H9 (cell line): ENCODE measurements at regions not wholly inside any gene's neighbourhood (a gene's known extent, or its start where the extent isn't known, plus 50 kb on each side); places are given as distances from the start of the nearest gene placed in this dataset.
A peak's percentile ranks its signal among the peaks of the same experiment; 100 is the strongest.

ENCODE experiments used
- DNase-seq: peaks from one replicate; pipeline ENCODE4 v3.0.0-alpha.2; 2017
- H2AFZ ChIP-seq: one replicate; pipeline ENCODE4 v1.6.1; 2013; ENCODE audit warnings: mild to moderate bottlenecking, low read length, control low read depth, moderate library complexity
- H2AK5ac ChIP-seq: 2 replicates; pipeline ENCODE4 v1.6.1; 2013; ENCODE audit warnings: low read length, control low read depth, mixed read lengths; ENCODE audit not compliant: insufficient read length
- H2BK120ac ChIP-seq: one replicate; pipeline ENCODE4 v1.6.1; 2013; ENCODE audit warnings: low read depth, mild to moderate bottlenecking, low read length, control low read depth, inconsistent platforms; ENCODE audit not compliant: poor library complexity, severe bottlenecking
- H2BK12ac ChIP-seq: 2 replicates; pipeline ENCODE4 v1.6.1; 2013; ENCODE audit warnings: low read length, control low read depth, mixed read lengths, low read depth; ENCODE audit not compliant: insufficient read length
- H2BK15ac ChIP-seq: 2 replicates; pipeline ENCODE4 v1.6.1; 2013; ENCODE audit warnings: low read depth, low read length, control low read depth
- H2BK20ac ChIP-seq: one replicate; pipeline ENCODE4 v1.6.1; 2013; ENCODE audit warnings: low read depth, mild to moderate bottlenecking, low read length, control low read depth, inconsistent platforms; ENCODE audit not compliant: poor library complexity, severe bottlenecking
- H2BK5ac ChIP-seq: 2 replicates; pipeline ENCODE4 v1.6.1; 2013; ENCODE audit warnings: low read length, control low read depth, mixed read lengths; ENCODE audit not compliant: insufficient read length
- H3K14ac ChIP-seq: 2 replicates; pipeline ENCODE4 v1.6.1; 2013; ENCODE audit warnings: low read length, control low read depth; ENCODE audit not compliant: insufficient read depth
- H3K18ac ChIP-seq: 2 replicates; pipeline ENCODE4 v1.6.1; 2013; ENCODE audit warnings: low read depth, mild to moderate bottlenecking, mixed read lengths, low read length, control low read depth; ENCODE audit not compliant: insufficient read length
- H3K23ac ChIP-seq: 2 replicates; pipeline ENCODE4 v1.6.1; 2013; ENCODE audit warnings: low read length, control low read depth, mixed read lengths, low read depth; ENCODE audit not compliant: insufficient read length
- H3K23me2 ChIP-seq: 2 replicates; pipeline ENCODE4 v1.6.1; 2013; ENCODE audit warnings: low read depth, mild to moderate bottlenecking, mixed read lengths, low read length, control low read depth; ENCODE audit not compliant: insufficient read length, poor library complexity, severe bottlenecking
- H3K27ac ChIP-seq: 2 replicates; pipeline ENCODE4 v1.5.1; 2013; ENCODE audit warnings: low read length, control low read depth, mixed read lengths, low read depth; ENCODE audit not compliant: insufficient read length
- H3K27me3 ChIP-seq: 2 replicates; pipeline ENCODE4 v1.6.1; 2013; ENCODE audit warnings: low read length, control low read depth, inconsistent platforms; ENCODE audit not compliant: insufficient read depth
- H3K4ac ChIP-seq: 2 replicates; pipeline ENCODE4 v1.6.1; 2013; ENCODE audit warnings: low read depth, mild to moderate bottlenecking, control low read depth, inconsistent platforms, low read length, moderate library complexity
- H3K4me1 ChIP-seq: 2 replicates; pipeline ENCODE4 v1.6.1; 2013; ENCODE audit warnings: low read length, control low read depth, inconsistent platforms; ENCODE audit not compliant: insufficient read depth
- H3K4me2 ChIP-seq: 2 replicates; pipeline ENCODE4 v1.6.1; 2013; ENCODE audit warnings: low read length, control low read depth, mixed read lengths; ENCODE audit not compliant: insufficient read length, insufficient read depth
- H3K56ac ChIP-seq: 2 replicates; pipeline ENCODE4 v1.6.1; 2013; ENCODE audit warnings: low read depth, mild to moderate bottlenecking, mixed read lengths, low read length, control low read depth; ENCODE audit not compliant: insufficient read length
- H3K79me1 ChIP-seq: 2 replicates; pipeline ENCODE4 v1.6.1; 2013; ENCODE audit warnings: low read depth, mild to moderate bottlenecking, moderate library complexity, low read length, control low read depth, inconsistent platforms; ENCODE audit not compliant: insufficient read depth, poor library complexity, severe bottlenecking
- H3K79me2 ChIP-seq: 2 replicates; pipeline ENCODE4 v1.6.1; 2013; ENCODE audit warnings: low read length, control low read depth, inconsistent platforms; ENCODE audit not compliant: insufficient read depth
- H3K9ac ChIP-seq: 2 replicates; pipeline ENCODE4 v1.6.1; 2013; ENCODE audit warnings: low read length, control low read depth, mixed read lengths; ENCODE audit not compliant: insufficient read length; ENCODE audit errors: extremely low read depth
- H3K9me3 ChIP-seq: one replicate; pipeline ENCODE4 v1.6.1; 2013; ENCODE audit warnings: low read depth, low read length, inconsistent platforms; ENCODE audit not compliant: control insufficient read depth
- H3T11ph ChIP-seq: one replicate; pipeline ENCODE4 v1.6.1; 2013; ENCODE audit warnings: mild to moderate bottlenecking, low read length, control low read depth, inconsistent platforms
- H4K20me1 ChIP-seq: one replicate; pipeline ENCODE4 v1.6.1; 2013; ENCODE audit not compliant: control insufficient read depth, insufficient read length, insufficient read depth
- H4K5ac ChIP-seq: 2 replicates; pipeline ENCODE4 v1.6.1; 2013; ENCODE audit warnings: low read depth, mild to moderate bottlenecking, mixed read lengths, low read length, control low read depth; ENCODE audit not compliant: insufficient read length
- H4K8ac ChIP-seq: replicated peaks from 2 replicates; pipeline ENCODE4 v1.6.1; 2013; ENCODE audit warnings: low read length, control low read depth, mixed read lengths, low read depth; ENCODE audit not compliant: insufficient read length
- H4K91ac ChIP-seq: 2 replicates; pipeline ENCODE4 v1.6.1; 2013; ENCODE audit warnings: low read depth, mild to moderate bottlenecking, moderate library complexity, mixed read lengths, low read length, control low read depth; ENCODE audit not compliant: insufficient read length
- H3K27ac Mint-ChIP-seq, 3 experiments: 2 replicates in 2 of 3; 3 replicates in 1 of 3; pipeline ENCODE4 v1.8.0; 2020 to 2021; ENCODE audit warnings: mixed read lengths in 3 of 3, mild to moderate bottlenecking in 1 of 3, moderate library complexity in 1 of 3
- H3K27me3 Mint-ChIP-seq: 2 replicates; pipeline ENCODE4 v1.8.0; 2021; ENCODE audit warnings: low read depth, mild to moderate bottlenecking, moderate library complexity, mixed read lengths
- H3K36me3 Mint-ChIP-seq, 3 experiments: 2 replicates in 2 of 3; 3 replicates in 1 of 3; pipeline ENCODE4 v1.8.0; 2020 to 2021; ENCODE audit warnings: low read depth in 3 of 3, mixed read lengths in 3 of 3; ENCODE audit not compliant: insufficient read depth in 1 of 3
- H3K4me1 Mint-ChIP-seq, 2 experiments: 2 replicates each; pipeline ENCODE4 v1.8.0; 2020; ENCODE audit warnings: mixed read lengths in 2 of 2
- H3K4me3 Mint-ChIP-seq, 2 experiments: 2 replicates in 1 of 2; 3 replicates in 1 of 2; pipeline ENCODE4 v1.8.0; 2020 to 2021; ENCODE audit warnings: mild to moderate bottlenecking in 2 of 2, mixed read lengths in 2 of 2, moderate library complexity in 1 of 2
- H3K9me3 Mint-ChIP-seq, 2 experiments: 2 replicates in 1 of 2; 3 replicates in 1 of 2; pipeline ENCODE4 v1.8.0; 2020; ENCODE audit warnings: mild to moderate bottlenecking in 2 of 2, mixed read lengths in 2 of 2, moderate library complexity in 1 of 2
- CTCF ChIP-seq: fragments of 200-600 bp; sonication (generic); conservative IDR thresholded peaks from 3 replicates; pipeline ENCODE4 v1.8.0; 2021; ENCODE audit warnings: antibody characterized with exemption, mild to moderate bottlenecking
- whole genome bisulfite sequencing: extraction: QIAGEN DNeasy Blood & Tissue Kit; methylation state at CpG from one replicate; pipeline ENCODE4 v1.1.7; 2013; ENCODE audit warnings: missing lambda C conversion rate, low lambda C conversion rate, mixed read lengths; ENCODE audit not compliant: insufficient read length; ENCODE audit errors: extremely low coverage; 5-methylcytosine and 5-hydroxymethylcytosine counted together

GRCh38 chr4:26173619-26174018 is 147.2 kb upstream of the RBPJ start:
- peaks cover 5 to 11% of the 10 kb centered on the region in 2 experiments; a peak in 3 of 4 replicates for H3K4me1 Mint-ChIP-seq

More at GRCh38 chr4:26173619-26174018, 147.2 kb upstream of the RBPJ start:
- no peak overlapping the region for H3K23ac ChIP-seq
- no peak overlapping the region for H4K8ac ChIP-seq
- H3K27me3 ChIP-seq: no peaks in the 10 kb centered on the region
- H3K56ac ChIP-seq: no peak overlapping the region
- no peak overlapping the region for H2BK20ac ChIP-seq
- no peak overlapping the region for H4K5ac ChIP-seq
- no peaks in the 10 kb centered on the region for H3K27me3 Mint-ChIP-seq
- H2BK12ac ChIP-seq: no peak overlapping the region
- H3K36me3 Mint-ChIP-seq: peaks cover 0 to 14% (median 8%) of the 10 kb centered on the region in 3 experiments; a peak in 4 of 7 replicates
- DNase-seq: no peak
- no peak overlapping the region for H3K14ac ChIP-seq
- H3K4me2 ChIP-seq: no peak overlapping the region
- H3K4ac ChIP-seq: no peak overlapping the region
- no peak overlapping the region for H2BK5ac ChIP-seq
- H3K27ac ChIP-seq: no peak overlapping the region
- no peak overlapping the region for H3T11ph ChIP-seq
- H3K18ac ChIP-seq: no peak overlapping the region
- TF ChIP-seq CTCF: no peak
- no peaks in the 10 kb centered on the region for H3K79me1 ChIP-seq
- H3K9ac ChIP-seq: no peak overlapping the region
- H3K4me3 Mint-ChIP-seq: no peak overlapping the region
- peaks cover 11 to 15% of the 10 kb centered on the region in 2 experiments for H3K9me3 Mint-ChIP-seq
- no peaks in the 10 kb centered on the region for H3K79me2 ChIP-seq
- no peak overlapping the region for H2AFZ ChIP-seq
- H2BK15ac ChIP-seq: no peak overlapping the region
- no CpG with 5 or more reads among the region's 7 CpGs for WGBS
- H3K4me1 ChIP-seq: no peaks in the 10 kb centered on the region; the same call in 1 of the 2 replicates
- no peak overlapping the region for H2AK5ac ChIP-seq
- peaks cover 10% of the 10 kb centered on the region for H3K9me3 ChIP-seq
- H3K23me2 ChIP-seq: no peaks in the 10 kb centered on the region
- H2BK120ac ChIP-seq: no peak overlapping the region
- peak overlapping the region in 1 of 3 experiments; percentile 59; a peak in 1 of 7 replicates for H3K27ac Mint-ChIP-seq
- no peak overlapping the region for H4K91ac ChIP-seq
- H4K20me1 ChIP-seq: no peaks in the 10 kb centered on the region
